ENCODE measurements at regions not wholly inside any gene's neighbourhood (a gene's known extent, or its start where the extent isn't known, plus 50 kb on each side); places are given as distances from the start of the nearest gene placed in this dataset.
A peak's percentile ranks its signal among the peaks of the same experiment; 100 is the strongest.
"Not testable (repeated sequence)": the region's sequence is repeated elsewhere in the genome, so short reads cannot be mapped to it uniquely, and the experiment has no call there.

GRCh38 chr12:131224226-131225065 lies 270.7 kb downstream of the ADGRD1 start:
- H3K36me3 ChIP-seq (ENCODE audit: control insufficient read depth in 4 of 4, insufficient read depth in 4 of 4, low read length in 3 of 4); H3K27ac ChIP-seq (ENCODE audit: insufficient read depth in 1 of 2, low read depth in 1 of 2, low read length in 2 of 2, poor library complexity in 1 of 2, severe bottlenecking in 2 of 2); POLR2A ChIA-PET; DNase-seq; H3K9me3 ChIP-seq (ENCODE audit: control extremely low read depth in 1 of 5, control insufficient read depth in 4 of 5, insufficient read depth in 2 of 5, low read depth in 1 of 5, low read length in 4 of 5); H3K27me3 ChIP-seq (replicated peaks in 2 of 5; ENCODE audit: control insufficient read depth in 4 of 5, insufficient read depth in 5 of 5, low read length in 4 of 5); H3K4me3 ChIP-seq (ENCODE audit: control insufficient read depth in 1 of 7, extremely low read depth in 1 of 7, insufficient read depth in 4 of 7, low read depth in 2 of 7, low read length in 6 of 7): not testable (repeated sequence)
- 100% methylated on average over 1 of the region's 17 CpGs for WGBS (ENCODE audit: insufficient coverage)
- peaks cover 0 to 77% (median 67%) of the 10 kb centered on the region in 4 experiments for H3K4me1 ChIP-seq (ENCODE audit: control extremely low read depth in 1 of 4, control insufficient read depth in 4 of 4, insufficient read depth in 4 of 4, low read length in 3 of 4)
- CTCF ChIA-PET, result interaction anchor here (1.0 kb wide), 1 partner anchor 68 kb away, joined by 3 read pairs; no protein-coding TSS in a partner anchor

- H3K4me3 ChIP-seq (ENCODE audit: control insufficient read depth in 1 of 7, extremely low read depth in 1 of 7, insufficient read depth in 4 of 7, low read depth in 2 of 7, low read length in 6 of 7); H3K27ac ChIP-seq (ENCODE audit: insufficient read depth in 1 of 2, low read depth in 1 of 2, low read length in 2 of 2, poor library complexity in 1 of 2, severe bottlenecking in 2 of 2); H3K27me3 ChIP-seq (replicated peaks in 2 of 5; ENCODE audit: control insufficient read depth in 4 of 5, insufficient read depth in 5 of 5, low read length in 4 of 5); POLR2A ChIA-PET; H3K36me3 ChIP-seq (ENCODE audit: control insufficient read depth in 4 of 4, insufficient read depth in 4 of 4, low read length in 3 of 4); CTCF ChIA-PET; DNase-seq; H3K9me3 ChIP-seq (ENCODE audit: control extremely low read depth in 1 of 5, control insufficient read depth in 4 of 5, insufficient read depth in 2 of 5, low read depth in 1 of 5, low read length in 4 of 5): not testable (repeated sequence)
- WGBS (ENCODE audit: insufficient coverage), result no CpG with 5 or more reads among the region's 12 CpGs
- peaks cover 0 to 76% (median 67%) of the 10 kb centered on the region in 4 experiments for H3K4me1 ChIP-seq (ENCODE audit: control extremely low read depth in 1 of 4, control insufficient read depth in 4 of 4, insufficient read depth in 4 of 4, low read length in 3 of 4)
These were observed 271.3 kb downstream of the ADGRD1 start for GRCh38 chr12:131225066-131225380.

DNA sequence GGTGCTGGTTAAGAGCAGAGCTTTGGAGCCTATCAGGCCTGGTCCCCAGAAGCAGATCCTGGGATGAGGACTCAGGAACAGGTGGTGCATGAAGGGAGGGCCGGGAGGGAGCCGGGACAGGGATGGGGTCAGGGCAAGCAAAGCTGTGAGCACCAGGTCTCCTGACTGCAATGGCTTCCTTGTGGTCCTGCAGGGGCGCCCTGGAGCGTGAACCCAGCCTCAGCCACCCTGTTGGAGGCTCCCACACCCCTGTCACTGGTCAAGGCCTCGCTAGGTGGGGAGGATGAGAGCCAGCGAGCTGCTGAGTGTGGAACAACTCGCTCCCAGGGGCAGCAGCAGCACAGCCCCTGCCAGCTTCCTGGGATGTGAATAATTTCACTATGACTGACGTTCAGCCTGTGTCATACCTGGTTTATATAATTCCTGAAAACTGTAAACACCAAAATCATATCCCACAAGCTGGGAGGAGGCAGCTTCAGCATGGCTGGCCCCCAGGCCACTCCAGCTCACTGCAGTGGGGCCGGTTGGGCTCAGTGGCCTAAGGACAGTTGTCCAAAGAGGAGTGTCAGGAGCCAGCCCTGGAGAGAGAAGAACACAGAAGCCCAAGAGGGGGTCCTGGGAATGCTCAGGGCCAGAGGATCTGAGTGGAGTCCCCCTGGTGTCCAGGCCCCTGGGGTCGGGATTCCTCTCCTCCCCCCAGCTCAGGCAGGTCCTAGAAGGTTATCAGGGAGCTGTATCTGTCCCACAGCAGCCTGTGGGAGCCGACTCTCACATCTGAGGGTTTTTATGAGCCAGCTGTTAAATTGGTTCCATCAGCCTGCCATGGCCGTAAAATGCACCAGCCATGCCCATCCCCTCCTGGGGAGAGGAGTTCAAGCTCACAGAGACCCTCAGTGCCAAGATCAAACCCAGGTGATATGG lies 272.9 kb downstream of the ADGRD1 start:
- H3K4me1 ChIP-seq (ENCODE audit: control extremely low read depth in 1 of 4, control insufficient read depth in 4 of 4, insufficient read depth in 4 of 4, low read length in 3 of 4), result peaks cover 6 to 76% (median 69%) of the 10 kb centered on the region in 4 experiments
- POLR2A ChIA-PET, result no interaction called here
- no peak for DNase-seq
- no peaks in the 10 kb centered on the region for H3K9me3 ChIP-seq (ENCODE audit: control extremely low read depth in 1 of 5, control insufficient read depth in 4 of 5, insufficient read depth in 2 of 5, low read depth in 1 of 5, low read length in 4 of 5)
- WGBS (ENCODE audit: insufficient coverage), result 96% methylated on average over 11 of the region's 12 CpGs
- H3K36me3 ChIP-seq (ENCODE audit: control insufficient read depth in 4 of 4, insufficient read depth in 4 of 4, low read length in 3 of 4), result no peaks in the 10 kb centered on the region
- H3K27ac ChIP-seq (ENCODE audit: insufficient read depth in 1 of 2, low read depth in 1 of 2, low read length in 2 of 2, poor library complexity in 1 of 2, severe bottlenecking in 2 of 2), result no peak overlapping the region
- no peak overlapping the region for H3K4me3 ChIP-seq (ENCODE audit: control insufficient read depth in 1 of 7, extremely low read depth in 1 of 7, insufficient read depth in 4 of 7, low read depth in 2 of 7, low read length in 6 of 7)
- CTCF ChIA-PET, result interaction anchor here (0.9 kb wide), 1 partner anchor 14 kb away, joined by 3 read pairs; no protein-coding TSS in a partner anchor
- no peaks in the 10 kb centered on the region for H3K27me3 ChIP-seq (replicated peaks in 2 of 5; ENCODE audit: control insufficient read depth in 4 of 5, insufficient read depth in 5 of 5, low read length in 4 of 5)

DNA sequence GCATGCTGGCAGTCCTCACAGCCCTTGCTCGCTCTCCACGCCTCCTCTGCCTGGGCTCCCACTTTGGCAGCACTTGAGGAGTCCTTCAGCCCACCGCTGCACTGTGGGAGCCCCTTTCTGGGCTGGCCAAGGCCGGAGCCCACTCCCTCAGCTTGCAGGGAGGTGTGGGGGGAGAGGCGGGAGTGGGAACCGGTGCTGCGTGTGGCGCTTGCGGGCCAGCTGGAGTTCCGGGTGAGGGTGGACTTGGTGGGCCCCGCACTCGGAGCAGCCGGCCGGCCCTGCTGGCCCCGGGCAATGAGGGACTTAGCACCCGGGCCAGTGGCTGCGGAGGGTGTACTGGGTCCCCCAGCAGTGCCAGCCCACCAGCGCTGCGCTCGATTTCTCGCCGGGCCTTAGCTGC lies 273.9 kb downstream of the ADGRD1 start:
- H3K27ac ChIP-seq (ENCODE audit: insufficient read depth in 1 of 2, low read depth in 1 of 2, low read length in 2 of 2, poor library complexity in 1 of 2, severe bottlenecking in 2 of 2); DNase-seq; H3K9me3 ChIP-seq (ENCODE audit: control extremely low read depth in 1 of 5, control insufficient read depth in 4 of 5, insufficient read depth in 2 of 5, low read depth in 1 of 5, low read length in 4 of 5); H3K36me3 ChIP-seq (ENCODE audit: control insufficient read depth in 4 of 4, insufficient read depth in 4 of 4, low read length in 3 of 4); H3K4me3 ChIP-seq (ENCODE audit: control insufficient read depth in 1 of 7, extremely low read depth in 1 of 7, insufficient read depth in 4 of 7, low read depth in 2 of 7, low read length in 6 of 7); H3K27me3 ChIP-seq (replicated peaks in 2 of 5; ENCODE audit: control insufficient read depth in 4 of 5, insufficient read depth in 5 of 5, low read length in 4 of 5); POLR2A ChIA-PET: not testable (repeated sequence)
- CTCF ChIA-PET, result interaction anchor here (0.8 to 0.9 kb wide), 2 partner anchors 15 to 95 kb away, joined by 3 read pairs; no protein-coding TSS in a partner anchor
- H3K4me1 ChIP-seq (ENCODE audit: control extremely low read depth in 1 of 4, control insufficient read depth in 4 of 4, insufficient read depth in 4 of 4, low read length in 3 of 4), result peaks cover 12 to 76% (median 64%) of the 10 kb centered on the region in 4 experiments
- WGBS (ENCODE audit: insufficient coverage), result 100% methylated on average over 4 of the region's 22 CpGs

GRCh38 chr12:131229079-131229425 lies 275.3 kb downstream of the ADGRD1 start:
- H3K27ac ChIP-seq (ENCODE audit: insufficient read depth in 1 of 2, low read depth in 1 of 2, low read length in 2 of 2, poor library complexity in 1 of 2, severe bottlenecking in 2 of 2), result peak overlapping the region; percentile 58 to 77
- ChIA-PET POLR2A (interaction anchor here (0.7 kb wide), 1 partner anchor 122 kb away, joined by 3 read pairs; no protein-coding TSS in a partner anchor), CTCF (interaction anchor here (1.0 to 2.1 kb wide), 4 partner anchors 17 to 116 kb away, joined by 3 to 8 read pairs (median 5); no protein-coding TSS in a partner anchor)
- H3K9me3 ChIP-seq (ENCODE audit: control extremely low read depth in 1 of 5, control insufficient read depth in 4 of 5, insufficient read depth in 2 of 5, low read depth in 1 of 5, low read length in 4 of 5); H3K36me3 ChIP-seq (ENCODE audit: control insufficient read depth in 4 of 4, insufficient read depth in 4 of 4, low read length in 3 of 4); H3K27me3 ChIP-seq (replicated peaks in 2 of 5; ENCODE audit: control insufficient read depth in 4 of 5, insufficient read depth in 5 of 5, low read length in 4 of 5); DNase-seq: not testable (repeated sequence)
- WGBS (ENCODE audit: insufficient coverage), result no CpG with 5 or more reads among the region's 7 CpGs
- H3K4me1 ChIP-seq (ENCODE audit: control extremely low read depth in 1 of 4, control insufficient read depth in 4 of 4, insufficient read depth in 4 of 4, low read length in 3 of 4), result peaks cover 12 to 65% (median 52%) of the 10 kb centered on the region in 4 experiments
- peak overlapping the region in 4 of 7 experiments; percentile 35 to 56 (median 45) for H3K4me3 ChIP-seq (ENCODE audit: control insufficient read depth in 1 of 7, extremely low read depth in 1 of 7, insufficient read depth in 4 of 7, low read depth in 2 of 7, low read length in 6 of 7)

DNA sequence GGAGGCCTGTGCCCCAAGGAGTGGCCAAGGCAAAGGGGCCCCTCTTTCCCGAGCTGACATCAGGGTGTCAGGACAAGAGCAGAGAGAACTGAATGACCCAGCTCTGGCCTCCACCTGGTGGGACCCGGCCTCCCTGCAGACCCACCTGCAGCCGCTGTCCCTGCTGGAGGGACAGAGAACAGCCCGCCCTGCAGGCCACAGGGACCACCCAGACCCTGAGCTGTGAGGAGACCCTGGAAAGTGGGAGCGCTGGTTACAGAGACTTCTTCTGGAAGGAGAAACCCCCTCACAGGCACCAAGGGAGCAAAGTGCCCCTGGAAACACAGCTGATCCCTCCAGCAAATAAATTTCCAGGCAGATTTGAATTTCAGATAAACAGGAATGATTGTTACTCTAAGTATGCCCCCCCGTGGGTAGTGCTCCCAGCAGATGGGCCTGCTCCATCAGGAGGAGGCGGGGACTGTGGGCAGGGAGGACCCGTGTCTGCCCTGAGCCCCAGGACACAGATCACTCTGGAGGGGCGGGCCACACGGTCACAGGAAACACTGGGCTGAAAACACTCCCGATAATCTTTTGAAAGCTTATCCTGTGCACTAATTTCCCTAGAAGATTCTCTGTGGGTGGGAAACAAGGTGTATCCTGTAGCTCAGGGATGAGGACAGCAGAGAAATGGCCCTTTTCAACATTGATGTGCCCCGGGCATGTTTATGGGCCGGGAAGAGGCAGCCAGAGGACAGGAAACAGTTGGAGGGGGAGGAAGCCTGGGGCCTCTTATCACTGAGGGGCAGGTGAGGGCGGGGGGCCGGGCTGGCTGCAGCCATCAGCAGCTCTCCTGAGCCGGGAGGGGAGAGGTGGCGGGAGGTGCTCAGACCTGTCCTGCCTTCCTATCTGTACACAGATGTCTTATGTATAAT lies 276.0 kb downstream of the ADGRD1 start:
- H3K4me1 ChIP-seq (ENCODE audit: control extremely low read depth in 1 of 4, control insufficient read depth in 4 of 4, insufficient read depth in 4 of 4, low read length in 3 of 4), result peaks cover 12 to 64% (median 50%) of the 10 kb centered on the region in 4 experiments
- ChIA-PET POLR2A (interaction anchor here (0.7 to 1.3 kb wide), 3 partner anchors 92 to 667 kb away, joined by 3 to 4 read pairs (median 3); no protein-coding TSS in a partner anchor), CTCF (interaction anchor here (0.7 to 2.1 kb wide), 7 partner anchors 10 to 117 kb away, joined by 3 to 8 read pairs (median 4); no protein-coding TSS in a partner anchor)
- no peaks in the 10 kb centered on the region for H3K36me3 ChIP-seq (ENCODE audit: control insufficient read depth in 4 of 4, insufficient read depth in 4 of 4, low read length in 3 of 4)
- DNase-seq, result peak; percentile 81 to 97 (median 94)
- peak overlapping the region in 4 of 7 experiments; percentile 35 to 56 (median 45) for H3K4me3 ChIP-seq (ENCODE audit: control insufficient read depth in 1 of 7, extremely low read depth in 1 of 7, insufficient read depth in 4 of 7, low read depth in 2 of 7, low read length in 6 of 7)
- 5% methylated on average over 13 of the region's 17 CpGs for WGBS (ENCODE audit: insufficient coverage)
- no peaks in the 10 kb centered on the region for H3K27me3 ChIP-seq (replicated peaks in 2 of 5; ENCODE audit: control insufficient read depth in 4 of 5, insufficient read depth in 5 of 5, low read length in 4 of 5)
- peak overlapping the region; percentile 58 to 77 for H3K27ac ChIP-seq (ENCODE audit: insufficient read depth in 1 of 2, low read depth in 1 of 2, low read length in 2 of 2, poor library complexity in 1 of 2, severe bottlenecking in 2 of 2)
- H3K9me3 ChIP-seq (ENCODE audit: control extremely low read depth in 1 of 5, control insufficient read depth in 4 of 5, insufficient read depth in 2 of 5, low read depth in 1 of 5, low read length in 4 of 5), result peaks cover 0 to 4% (median 0%) of the 10 kb centered on the region in 5 experiments
